ENCODE measurements at regions not wholly inside any gene's neighbourhood (a gene's known extent, or its start where the extent isn't known, plus 50 kb on each side); places are given as distances from the start of the nearest gene placed in this dataset.

DNA sequence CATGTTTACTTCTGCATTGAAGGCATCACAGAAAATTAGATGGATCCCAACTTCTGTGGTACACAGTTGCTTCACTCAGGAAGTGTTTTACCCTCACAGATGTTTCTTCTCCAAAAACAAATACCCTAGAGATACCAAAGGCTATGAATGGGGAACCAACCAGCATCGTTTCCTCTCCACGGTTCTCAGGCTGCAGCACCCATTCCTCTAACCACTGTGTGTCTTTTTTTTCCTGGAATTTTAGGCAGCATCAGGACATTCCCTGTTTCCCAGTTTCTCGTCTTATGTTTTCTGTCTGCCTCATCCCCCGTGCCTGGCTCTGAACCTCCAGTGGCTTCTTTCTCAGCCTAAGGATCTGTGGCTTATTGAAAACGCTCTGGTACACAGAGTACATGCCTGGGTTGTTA lies 72.0 kb upstream of the TBX5 start (continued):
- TF ChIP-seq RBM15 (IDR thresholded peaks at IDR 0.05; ENCODE audit: insufficient read depth, low read length) = no peak

GRCh38 chr12:114476159-114476558 lies 70.2 kb upstream of the TBX5 start:
- H3K27ac ChIP-seq (ENCODE audit: extremely low read depth, low read depth, low read length) = no peak overlapping the region
- ChIA-PET CTCF (ENCODE audit: low intra/inter-chr PET ratio) (interaction anchor here (0.7 to 1.2 kb wide), 2 partner anchors 40 to 310 kb away, joined by 3 to 4 read pairs; no protein-coding TSS in a partner anchor), POLR2A (no interaction called here)
- peak in 2 of 4 experiments; percentile 16 to 19 for DNase-seq (ENCODE audit: extremely low read depth in 1 of 4, low spot score in 3 of 4)
- no TSS peak for BruUV-seq (replicated peaks)
- no peak overlapping the region for H3K4me3 ChIP-seq
- peak; percentile 6 for FAIRE-seq
- H3K79me2 ChIP-seq (ENCODE audit: control insufficient read depth, insufficient read depth, low read length) = no peaks in the 10 kb centered on the region
- H3K27me3 ChIP-seq (ENCODE audit: control insufficient read depth in 2 of 2, insufficient read depth in 2 of 2, low read length in 2 of 2) = peaks cover 14 to 22% of the 10 kb centered on the region in 2 experiments; a peak in 4 of 5 replicates
- H3K4me1 ChIP-seq (replicated peaks in 1 of 2; ENCODE audit: control insufficient read depth in 2 of 2, insufficient read depth in 2 of 2, low read length in 2 of 2) = no peaks in the 10 kb centered on the region
- intact Hi-C loops (cut with micrococcal nuclease) = loop anchor here (10.0 kb wide), 1 partner anchor 311 kb away; no protein-coding TSS in a partner anchor
- H3K36me3 ChIP-seq (ENCODE audit: control insufficient read depth, insufficient read depth, low read length) = no peaks in the 10 kb centered on the region
- no peak overlapping the region for H3K4me2 ChIP-seq (ENCODE audit: insufficient read depth, low read length)
- no peaks in the 10 kb centered on the region for H3K9me3 ChIP-seq (replicated peaks; ENCODE audit: control insufficient read depth, insufficient read depth, low read depth, low read length)
- no peak for ATAC-seq
- H3K9ac ChIP-seq (ENCODE audit: insufficient read depth in 1 of 2, low read depth in 2 of 2, low read length in 2 of 2) = no peak overlapping the region
- 0% methylated on average over 2 of the region's 2 CpGs for WGBS (ENCODE audit: insufficient coverage, low coverage, missing lambda C conversion rate)
- H3K9me1 ChIP-seq (ENCODE audit: control insufficient read depth, insufficient read depth, low read length) = no peaks in the 10 kb centered on the region
- H4K20me1 ChIP-seq (replicated peaks; ENCODE audit: control insufficient read depth, insufficient read depth, low read length) = no peaks in the 10 kb centered on the region; the same call in 1 of the 2 replicates
- no peak overlapping the region for H2AFZ ChIP-seq (ENCODE audit: low read depth, low read length)
- in situ Hi-C loops (cut with MboI) = no loop called here
- TF ChIP-seq, protein P1, sequence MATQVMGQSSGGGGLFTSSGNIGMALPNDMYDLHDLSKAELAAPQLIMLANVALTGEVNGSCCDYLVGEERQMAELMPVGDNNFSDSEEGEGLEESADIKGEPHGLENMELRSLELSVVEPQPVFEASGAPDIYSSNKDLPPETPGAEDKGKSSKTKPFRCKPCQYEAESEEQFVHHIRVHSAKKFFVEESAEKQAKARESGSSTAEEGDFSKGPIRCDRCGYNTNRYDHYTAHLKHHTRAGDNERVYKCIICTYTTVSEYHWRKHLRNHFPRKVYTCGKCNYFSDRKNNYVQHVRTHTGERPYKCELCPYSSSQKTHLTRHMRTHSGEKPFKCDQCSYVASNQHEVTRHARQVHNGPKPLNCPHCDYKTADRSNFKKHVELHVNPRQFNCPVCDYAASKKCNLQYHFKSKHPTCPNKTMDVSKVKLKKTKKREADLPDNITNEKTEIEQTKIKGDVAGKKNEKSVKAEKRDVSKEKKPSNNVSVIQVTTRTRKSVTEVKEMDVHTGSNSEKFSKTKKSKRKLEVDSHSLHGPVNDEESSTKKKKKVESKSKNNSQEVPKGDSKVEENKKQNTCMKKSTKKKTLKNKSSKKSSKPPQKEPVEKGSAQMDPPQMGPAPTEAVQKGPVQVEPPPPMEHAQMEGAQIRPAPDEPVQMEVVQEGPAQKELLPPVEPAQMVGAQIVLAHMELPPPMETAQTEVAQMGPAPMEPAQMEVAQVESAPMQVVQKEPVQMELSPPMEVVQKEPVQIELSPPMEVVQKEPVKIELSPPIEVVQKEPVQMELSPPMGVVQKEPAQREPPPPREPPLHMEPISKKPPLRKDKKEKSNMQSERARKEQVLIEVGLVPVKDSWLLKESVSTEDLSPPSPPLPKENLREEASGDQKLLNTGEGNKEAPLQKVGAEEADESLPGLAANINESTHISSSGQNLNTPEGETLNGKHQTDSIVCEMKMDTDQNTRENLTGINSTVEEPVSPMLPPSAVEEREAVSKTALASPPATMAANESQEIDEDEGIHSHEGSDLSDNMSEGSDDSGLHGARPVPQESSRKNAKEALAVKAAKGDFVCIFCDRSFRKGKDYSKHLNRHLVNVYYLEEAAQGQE (IDR thresholded peaks at IDR 0.05; ENCODE audit: borderline replicate concordance) = peak; percentile 28; the same call in 1 of the 2 replicates
- TF ChIP-seq, protein P1 (CRISPR knock-in tag; IDR thresholded peaks at IDR 0.05; ENCODE audit: low read depth) = no peak
- TF ChIP-seq, protein P2, sequence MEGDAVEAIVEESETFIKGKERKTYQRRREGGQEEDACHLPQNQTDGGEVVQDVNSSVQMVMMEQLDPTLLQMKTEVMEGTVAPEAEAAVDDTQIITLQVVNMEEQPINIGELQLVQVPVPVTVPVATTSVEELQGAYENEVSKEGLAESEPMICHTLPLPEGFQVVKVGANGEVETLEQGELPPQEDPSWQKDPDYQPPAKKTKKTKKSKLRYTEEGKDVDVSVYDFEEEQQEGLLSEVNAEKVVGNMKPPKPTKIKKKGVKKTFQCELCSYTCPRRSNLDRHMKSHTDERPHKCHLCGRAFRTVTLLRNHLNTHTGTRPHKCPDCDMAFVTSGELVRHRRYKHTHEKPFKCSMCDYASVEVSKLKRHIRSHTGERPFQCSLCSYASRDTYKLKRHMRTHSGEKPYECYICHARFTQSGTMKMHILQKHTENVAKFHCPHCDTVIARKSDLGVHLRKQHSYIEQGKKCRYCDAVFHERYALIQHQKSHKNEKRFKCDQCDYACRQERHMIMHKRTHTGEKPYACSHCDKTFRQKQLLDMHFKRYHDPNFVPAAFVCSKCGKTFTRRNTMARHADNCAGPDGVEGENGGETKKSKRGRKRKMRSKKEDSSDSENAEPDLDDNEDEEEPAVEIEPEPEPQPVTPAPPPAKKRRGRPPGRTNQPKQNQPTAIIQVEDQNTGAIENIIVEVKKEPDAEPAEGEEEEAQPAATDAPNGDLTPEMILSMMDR (IDR thresholded peaks at IDR 0.05 in 2 of 3, conservative IDR thresholded peaks at IDR 0.05 in 1 of 3; ENCODE audit: insufficient read depth in 2 of 3, low read depth in 1 of 3, low read length in 3 of 3) = peak in 2 of 3 experiments; percentile 61 to 63; a peak in 4 of 6 replicates
- TF ChIP-seq RAD21 (CRISPR knock-in tag; conservative IDR thresholded peaks at IDR 0.05 in 1 of 2, IDR thresholded peaks at IDR 0.05 in 1 of 2) (peak; percentile 11 to 54; a peak in 2 of 4 replicates), ZNF583 (CRISPR knock-in tag; IDR thresholded peaks at IDR 0.05) (no peak), RBM17 (IDR thresholded peaks at IDR 0.05; ENCODE audit: borderline replicate concordance, low read depth, low read length) (no peak), SMC3 (conservative IDR thresholded peaks at IDR 0.05; ENCODE audit: insufficient read depth, low read depth, low read length) (peak; percentile 30; the same call in 1 of the 2 replicates)
- TF ChIP-seq, protein P3, sequence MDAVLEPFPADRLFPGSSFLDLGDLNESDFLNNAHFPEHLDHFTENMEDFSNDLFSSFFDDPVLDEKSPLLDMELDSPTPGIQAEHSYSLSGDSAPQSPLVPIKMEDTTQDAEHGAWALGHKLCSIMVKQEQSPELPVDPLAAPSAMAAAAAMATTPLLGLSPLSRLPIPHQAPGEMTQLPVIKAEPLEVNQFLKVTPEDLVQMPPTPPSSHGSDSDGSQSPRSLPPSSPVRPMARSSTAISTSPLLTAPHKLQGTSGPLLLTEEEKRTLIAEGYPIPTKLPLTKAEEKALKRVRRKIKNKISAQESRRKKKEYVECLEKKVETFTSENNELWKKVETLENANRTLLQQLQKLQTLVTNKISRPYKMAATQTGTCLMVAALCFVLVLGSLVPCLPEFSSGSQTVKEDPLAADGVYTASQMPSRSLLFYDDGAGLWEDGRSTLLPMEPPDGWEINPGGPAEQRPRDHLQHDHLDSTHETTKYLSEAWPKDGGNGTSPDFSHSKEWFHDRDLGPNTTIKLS (IDR thresholded peaks at IDR 0.05; ENCODE audit: borderline replicate concordance, low read depth) = no peak

All from K562 (cell line).